Activated CD8-positive, alpha-beta memory T cell treated with anti-CD3 and anti-CD28 coated beads for 36 hours (primary cell): ENCODE measurements at regions not wholly inside any gene's neighbourhood (a gene's known extent, or its start where the extent isn't known, plus 50 kb on each side); places are given as distances from the start of the nearest gene placed in this dataset.

Experiments
- CTCF ChIA-PET: fragments of 350-600 bp; sonication (Branson Sonifier 250); formaldehyde crosslinking; loops from one replicate; lab custom pipeline; 2021; ENCODE audit warnings: antibody characterized with exemption; lab: Charles Lee
- POLR2A ChIA-PET: fragments of 350-600 bp; sonication (Branson Sonifier 250); formaldehyde crosslinking; loops from one replicate; lab custom pipeline; 2021; ENCODE audit warnings: antibody characterized with exemption; lab: Charles Lee

- ChIA-PET POLR2A (no interaction called here), CTCF (no interaction called here)
Measured at GRCh38 chr3:96678325-96678724, 136.1 kb upstream of the EPHA6 start.

GRCh38 chr3:96700322-96701315 lies 113.8 kb upstream of the EPHA6 start:
- ChIA-PET POLR2A (no interaction called here), CTCF (no interaction called here)

GRCh38 chr3:96705895-96706294 lies 108.5 kb upstream of the EPHA6 start:
- ChIA-PET POLR2A (no interaction called here), CTCF (no interaction called here)

DNA sequence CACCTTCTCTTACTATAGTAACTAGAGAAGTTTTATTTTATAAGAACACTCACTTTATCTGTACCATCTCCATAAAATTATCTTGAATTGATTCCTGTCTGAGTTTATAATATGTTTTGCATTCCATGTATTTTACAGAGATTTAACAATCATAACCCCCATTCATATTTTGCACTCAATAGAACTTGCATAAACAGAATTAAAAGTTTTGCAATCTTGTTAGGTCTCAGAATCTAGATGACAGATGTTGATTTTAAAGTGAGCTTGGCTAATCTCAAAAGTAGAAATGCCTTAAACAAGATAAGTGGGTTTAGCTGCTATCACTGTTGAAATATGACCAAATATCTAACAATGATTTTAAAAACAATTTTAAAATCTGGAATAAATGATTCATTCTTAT lies 107.9 kb upstream of the EPHA6 start:
- CTCF ChIA-PET: no interaction called here
- POLR2A ChIA-PET: no interaction called here

DNA sequence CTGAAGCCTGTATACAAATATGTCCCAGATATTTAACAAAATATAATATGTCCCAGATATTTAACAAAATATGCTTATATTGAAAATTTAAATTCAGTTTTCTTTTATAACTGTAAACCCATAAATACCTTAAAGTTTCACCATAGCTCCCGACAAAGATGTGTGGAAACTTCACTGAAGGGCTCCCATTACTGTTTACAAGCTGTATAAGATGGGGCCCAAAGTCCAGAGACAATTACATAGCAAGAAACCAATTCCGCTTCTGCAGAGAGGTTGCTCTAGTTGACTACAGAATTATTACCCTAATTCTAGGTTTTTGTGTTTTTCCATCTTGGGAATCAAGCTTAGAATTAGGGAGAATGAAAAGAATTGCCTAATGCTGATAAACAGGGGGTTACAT lies 102.6 kb upstream of the EPHA6 start:
- ChIA-PET CTCF (interaction anchor here (1.0 kb wide), 1 partner anchor 11 kb away, joined by 3 read pairs; no protein-coding TSS in a partner anchor), POLR2A (no interaction called here)

GRCh38 chr3:96712792-96713191 lies 101.6 kb upstream of the EPHA6 start:
- ChIA-PET POLR2A (no interaction called here), CTCF (no interaction called here)

- POLR2A ChIA-PET: no interaction called here
- CTCF ChIA-PET: no interaction called here
Measured at GRCh38 chr3:96719921-96720320, 94.5 kb upstream of the EPHA6 start.

GRCh38 chr3:96731031-96731430 lies 83.4 kb upstream of the EPHA6 start:
- ChIA-PET POLR2A (no interaction called here), CTCF (no interaction called here)

- ChIA-PET CTCF (no interaction called here), POLR2A (no interaction called here)
Measured at GRCh38 chr3:96734273-96735009, 80.0 kb upstream of the EPHA6 start.

GRCh38 chr3:96748139-96748538 lies 66.3 kb upstream of the EPHA6 start:
- POLR2A ChIA-PET: no interaction called here
- CTCF ChIA-PET: no interaction called here

DNA sequence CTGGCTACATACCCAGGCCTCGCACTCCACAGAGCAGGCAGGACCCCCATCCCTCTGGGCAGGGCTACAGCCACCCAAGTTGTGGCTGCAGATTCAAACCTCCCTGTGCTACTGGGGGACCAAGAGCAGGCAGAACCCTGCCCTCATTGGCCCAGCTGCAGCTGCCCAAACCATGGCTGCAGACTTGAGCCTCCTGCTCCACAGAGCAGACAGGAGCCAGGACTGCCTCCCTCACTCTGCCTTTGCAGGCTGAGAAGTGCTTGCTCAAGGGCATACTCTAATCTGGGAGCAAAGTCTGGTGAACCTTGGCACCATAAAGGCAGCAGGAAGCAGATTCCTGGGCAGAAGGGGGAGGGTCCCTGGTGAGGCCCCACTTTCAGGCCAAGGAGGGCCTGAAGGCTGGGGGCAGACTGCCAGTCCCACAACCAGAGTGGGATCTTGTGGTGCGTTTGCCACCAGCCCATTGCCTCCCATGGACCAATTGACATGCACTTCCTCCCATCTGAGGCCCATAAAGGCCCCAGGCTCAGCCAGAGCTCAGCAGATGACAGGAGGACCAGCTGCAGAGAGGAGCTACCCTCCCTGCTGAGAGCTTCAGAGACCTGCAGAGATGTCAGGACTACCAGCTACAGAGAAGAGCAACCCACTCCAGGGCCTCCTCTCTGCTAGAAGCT lies 64.2 kb upstream of the EPHA6 start:
- ChIA-PET CTCF (no interaction called here), POLR2A (no interaction called here)

DNA sequence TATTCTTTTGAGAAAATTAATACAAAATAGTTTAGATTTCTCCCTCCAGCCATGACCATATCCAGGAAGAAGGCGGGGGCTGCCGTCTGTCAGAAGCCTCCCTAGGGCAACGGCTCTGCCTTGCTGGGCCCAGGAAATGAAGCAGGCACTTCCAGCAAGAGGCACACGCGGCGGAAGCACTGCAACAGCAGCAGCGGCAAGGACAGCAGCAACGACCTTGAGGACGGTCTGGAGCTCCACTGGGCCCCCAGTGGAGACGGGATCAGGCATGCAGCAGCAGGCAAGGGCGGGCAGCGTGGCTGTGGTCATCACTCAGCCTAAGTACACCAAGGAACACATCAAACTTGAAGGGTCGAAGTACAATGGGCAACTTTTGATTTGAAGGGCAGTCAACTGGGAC lies 61.3 kb upstream of the EPHA6 start:
- CTCF ChIA-PET: no interaction called here
- POLR2A ChIA-PET: no interaction called here

- ChIA-PET CTCF (no interaction called here), POLR2A (no interaction called here)
Measured at GRCh38 chr3:96754128-96754527, 60.3 kb upstream of the EPHA6 start.

DNA sequence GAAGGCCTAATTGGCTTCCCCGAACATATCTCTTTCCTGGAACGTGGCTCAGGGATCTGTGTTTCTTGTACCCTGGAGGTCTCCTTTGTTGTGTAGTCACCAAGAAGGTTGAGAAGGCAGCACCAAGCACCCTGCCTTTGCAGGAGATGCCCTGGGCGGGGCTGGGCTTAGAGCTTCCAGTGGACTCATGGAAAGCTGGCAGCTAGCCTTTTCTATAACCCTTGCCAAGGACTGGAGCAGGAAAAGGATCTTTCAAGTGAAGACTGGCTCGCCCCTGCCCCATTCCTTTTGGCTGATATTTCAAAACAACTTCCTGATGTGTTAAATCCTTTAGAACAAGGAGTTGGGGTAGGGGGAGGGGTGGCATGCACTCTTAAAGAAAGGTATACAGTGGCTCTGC lies 58.9 kb upstream of the EPHA6 start:
- POLR2A ChIA-PET: no interaction called here
- CTCF ChIA-PET: no interaction called here

- POLR2A ChIA-PET: no interaction called here
- CTCF ChIA-PET: no interaction called here
Measured at GRCh38 chr3:96756516-96756915, 57.9 kb upstream of the EPHA6 start.

DNA sequence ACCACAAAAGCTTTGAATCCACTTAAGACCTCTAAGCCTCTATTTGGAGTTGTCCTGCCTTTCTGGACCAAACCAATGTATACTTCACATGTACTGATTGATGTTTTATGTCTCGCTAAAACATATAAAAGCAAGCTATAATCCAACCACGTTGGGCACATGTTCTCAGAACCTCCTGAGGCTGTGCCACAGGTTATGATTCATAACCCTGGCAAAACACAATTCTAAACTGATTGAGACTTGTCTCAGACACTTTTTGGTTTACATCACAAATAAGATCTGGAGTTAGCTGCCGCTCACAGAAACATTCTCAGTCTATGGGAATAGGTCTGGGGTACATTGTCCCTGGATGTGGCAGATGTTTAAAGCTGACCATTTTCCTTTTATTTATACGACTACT lies 53.4 kb upstream of the EPHA6 start:
- CTCF ChIA-PET: no interaction called here
- POLR2A ChIA-PET: no interaction called here
